Activated CD8-positive, alpha-beta memory T cell treated with anti-CD3 and anti-CD28 coated beads, Interleukin-2, amount 50 U/mL, for 48 hours (primary cell): ENCODE measurements at regions not wholly inside any gene's neighbourhood (a gene's known extent, or its start where the extent isn't known, plus 50 kb on each side); places are given as distances from the start of the nearest gene placed in this dataset.

Experiments used
- DNase-seq: peaks from one replicate; pipeline ENCODE4 v3.0.0-alpha.2; 2020

GRCh38 chr12:58764100-58764953 lies 156.0 kb downstream of the LRIG3 start:
- no peak for DNase-seq

DNA sequence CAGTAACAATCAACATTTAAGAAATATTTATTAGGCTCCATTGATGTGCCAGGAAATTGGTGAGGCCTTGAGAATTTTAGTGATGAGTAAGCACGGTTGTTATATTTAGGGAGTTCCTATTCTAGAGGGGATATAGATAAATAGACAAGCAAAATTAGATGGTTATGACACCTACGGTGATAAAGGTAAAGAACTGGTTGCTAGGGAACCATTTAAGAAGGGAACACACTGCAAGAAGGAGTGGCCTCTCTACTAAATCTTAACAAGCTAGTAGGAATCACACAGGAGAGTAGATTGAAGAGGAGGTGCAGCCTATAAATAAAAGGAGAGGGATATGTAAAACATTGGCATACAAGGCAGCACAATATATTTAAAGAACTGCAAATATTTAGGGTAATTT lies 155.2 kb downstream of the LRIG3 start:
- no peak for DNase-seq

DNA sequence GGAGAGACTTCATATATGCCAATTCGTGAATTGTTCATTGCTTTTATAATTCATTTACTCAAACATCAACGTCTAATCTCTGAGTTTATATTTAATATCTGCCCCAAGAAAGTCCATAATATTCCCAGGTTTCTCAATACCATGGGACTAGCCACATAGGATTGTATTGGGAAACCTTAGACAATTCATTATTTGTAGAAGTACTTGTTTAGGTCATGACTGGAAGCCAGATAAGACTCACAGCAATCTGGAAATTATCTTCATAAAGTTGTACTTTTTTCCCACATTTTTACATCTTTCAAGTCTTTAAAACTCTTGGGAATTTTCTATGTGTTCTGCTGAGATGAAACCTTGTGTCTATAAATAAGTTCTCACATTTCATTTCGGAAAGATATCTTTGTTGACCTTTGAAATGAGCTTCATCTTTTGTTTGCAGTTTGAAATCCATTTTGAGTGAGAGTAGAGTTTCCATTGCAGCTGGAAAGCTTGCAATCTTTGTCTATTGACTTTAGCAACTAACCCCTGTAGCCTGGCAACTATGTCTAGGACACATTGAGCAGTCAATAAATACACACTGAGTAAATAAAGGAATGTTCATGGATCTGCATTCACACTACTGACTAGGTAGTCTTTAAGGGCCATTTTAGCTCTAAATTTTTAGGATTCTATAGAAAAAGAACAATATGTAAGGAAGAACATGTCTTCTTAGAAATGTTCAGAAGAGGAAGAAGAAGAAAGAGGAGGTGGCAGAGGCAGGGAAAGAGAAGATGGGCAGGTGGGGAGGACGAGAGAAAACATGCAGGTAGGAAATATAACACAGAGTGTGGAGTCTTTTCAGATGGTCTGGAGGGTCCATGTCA lies 154.4 kb downstream of the LRIG3 start:
- DNase-seq = no peak

DNA sequence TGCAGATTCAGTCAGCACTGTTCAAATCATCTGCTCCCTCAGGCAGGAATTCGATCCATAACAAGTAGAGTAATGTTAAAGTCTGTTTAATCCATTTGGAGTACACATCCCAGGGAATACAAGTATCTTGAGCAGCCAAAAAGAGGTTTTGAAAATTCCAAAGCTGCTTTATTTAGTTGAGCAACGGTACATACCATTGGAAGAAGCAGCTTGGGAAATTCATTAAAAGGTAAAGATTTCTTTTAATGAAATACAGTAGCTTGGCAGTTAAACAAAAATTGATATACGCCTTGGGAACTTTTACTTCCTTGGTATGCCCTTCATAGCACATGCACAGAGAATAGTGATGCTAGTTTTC lies 153.8 kb downstream of the LRIG3 start:
- DNase-seq = no peak

- no peak for DNase-seq
Observed at GRCh38 chr12:58767496-58767895, 152.8 kb downstream of the LRIG3 start.

DNA sequence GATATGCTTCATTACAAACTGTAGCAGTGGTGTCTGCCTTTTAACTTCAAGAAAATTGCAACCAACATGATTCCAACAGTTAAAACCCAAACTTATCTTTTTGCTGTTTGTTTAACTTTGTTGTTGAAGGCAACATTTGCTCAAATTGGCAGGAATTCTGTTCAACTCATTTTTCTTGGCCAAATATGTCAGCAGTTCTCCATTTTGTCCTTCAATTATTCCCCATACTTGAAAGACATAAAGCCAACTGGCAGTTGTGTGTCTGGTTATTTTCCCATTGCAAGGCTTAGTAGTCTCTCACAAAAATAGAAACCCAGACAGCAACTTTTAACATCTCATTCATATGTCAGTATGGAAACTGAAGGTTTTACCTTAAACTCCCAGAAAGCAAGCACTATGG lies 146.3 kb downstream of the LRIG3 start:
- DNase-seq = no peak

DNA sequence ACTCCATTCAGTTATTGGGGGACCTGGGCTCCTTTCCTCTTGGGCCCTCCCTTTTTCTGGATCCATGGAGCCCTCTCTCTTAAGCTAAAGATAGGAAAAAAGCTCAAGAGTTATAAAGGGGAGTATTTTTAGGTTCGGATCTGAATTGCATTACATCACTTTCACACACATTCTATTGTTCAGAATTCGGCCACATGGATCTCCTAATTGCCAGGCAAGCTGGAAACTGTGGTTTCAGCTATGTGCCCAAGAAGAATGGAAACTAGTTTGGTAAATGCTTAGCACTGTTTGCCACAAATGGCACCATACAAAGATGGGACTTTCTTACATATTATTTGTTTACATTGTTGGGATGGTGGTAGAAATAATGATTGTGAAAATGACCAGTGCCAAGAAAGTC lies 145.6 kb downstream of the LRIG3 start:
- no peak for DNase-seq

DNA sequence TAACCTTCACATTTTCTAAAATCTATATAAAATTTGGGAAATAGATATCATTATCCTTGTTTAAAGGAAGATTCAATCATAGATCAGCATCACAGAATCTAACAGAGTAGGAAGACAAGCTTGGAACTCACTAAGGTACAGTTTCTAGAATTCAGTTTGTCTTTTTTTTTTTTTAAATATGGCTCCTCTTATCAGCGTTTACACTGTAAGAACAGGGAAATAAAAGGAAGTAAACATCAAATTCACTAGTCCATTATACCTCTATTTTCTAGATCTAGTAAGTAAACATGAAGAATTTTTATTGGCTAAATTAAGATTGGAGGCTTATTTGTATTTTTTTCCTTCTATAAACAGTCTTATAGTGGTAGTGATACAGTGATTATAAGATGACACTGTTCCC lies 144.9 kb downstream of the LRIG3 start:
- DNase-seq = no peak

DNA sequence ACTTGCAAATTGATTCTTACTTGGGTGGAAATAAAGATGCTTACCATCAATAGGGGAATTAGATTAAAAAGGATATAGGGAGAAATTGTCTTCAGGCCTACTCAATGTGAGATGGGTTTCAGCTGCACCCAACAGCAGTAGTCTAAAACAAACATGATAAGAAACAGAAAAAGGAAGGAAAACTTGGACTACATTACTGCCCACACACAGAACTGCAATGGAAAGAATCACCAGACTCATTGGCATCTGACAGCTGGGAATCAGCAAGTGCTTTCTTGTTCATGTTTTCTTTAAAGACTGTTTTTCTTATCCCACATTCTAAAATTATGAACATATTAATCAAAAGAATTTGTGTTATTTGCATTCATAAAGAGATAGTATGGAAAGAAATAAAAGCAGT lies 144.2 kb downstream of the LRIG3 start:
- DNase-seq = no peak

DNA sequence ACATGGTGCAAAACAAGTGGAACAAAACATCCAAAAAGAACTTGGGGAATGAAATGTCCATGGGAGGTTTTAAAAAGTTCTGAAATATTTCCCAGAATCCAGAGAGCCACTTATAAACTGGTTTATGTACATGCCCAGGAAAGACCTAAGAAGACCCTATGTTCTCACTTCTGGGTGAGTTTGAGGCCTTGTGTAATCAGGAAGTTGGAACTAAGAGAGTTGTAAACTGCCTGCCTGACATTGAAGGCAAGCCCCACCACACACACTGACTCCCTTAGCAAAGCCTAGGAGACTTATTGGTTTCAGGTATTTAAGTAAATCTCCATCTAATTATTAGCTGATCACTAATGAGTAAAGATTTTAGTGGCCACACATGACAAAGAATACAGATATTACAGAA lies 142.5 kb downstream of the LRIG3 start:
- DNase-seq = no peak

GRCh38 chr12:58781609-58782008 lies 138.7 kb downstream of the LRIG3 start:
- DNase-seq = no peak

- no peak for DNase-seq
Observed at GRCh38 chr12:58787021-58787760, 133.1 kb downstream of the LRIG3 start.

DNA sequence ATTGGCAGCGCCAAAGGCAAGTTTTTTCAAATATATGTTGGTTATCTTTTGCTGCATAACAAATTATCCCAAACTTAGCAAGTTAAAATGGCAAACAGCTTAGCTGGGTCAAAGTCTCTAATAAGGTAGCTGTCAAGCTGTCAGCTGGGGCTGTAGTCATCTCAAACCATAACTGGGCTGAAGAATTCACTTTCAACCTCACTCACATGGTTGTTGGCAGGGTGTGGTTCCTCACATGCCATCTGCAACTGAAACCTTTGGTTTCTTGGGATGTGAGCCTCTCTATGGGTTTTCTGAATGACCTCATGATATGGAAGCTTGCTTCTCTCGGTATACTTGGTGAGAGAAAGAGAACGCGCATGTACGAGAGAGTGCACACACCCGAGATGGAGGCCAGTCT lies 125.4 kb downstream of the LRIG3 start:
- DNase-seq = no peak

GRCh38 chr12:58795825-58796224 lies 124.5 kb downstream of the LRIG3 start:
- no peak for DNase-seq

DNA sequence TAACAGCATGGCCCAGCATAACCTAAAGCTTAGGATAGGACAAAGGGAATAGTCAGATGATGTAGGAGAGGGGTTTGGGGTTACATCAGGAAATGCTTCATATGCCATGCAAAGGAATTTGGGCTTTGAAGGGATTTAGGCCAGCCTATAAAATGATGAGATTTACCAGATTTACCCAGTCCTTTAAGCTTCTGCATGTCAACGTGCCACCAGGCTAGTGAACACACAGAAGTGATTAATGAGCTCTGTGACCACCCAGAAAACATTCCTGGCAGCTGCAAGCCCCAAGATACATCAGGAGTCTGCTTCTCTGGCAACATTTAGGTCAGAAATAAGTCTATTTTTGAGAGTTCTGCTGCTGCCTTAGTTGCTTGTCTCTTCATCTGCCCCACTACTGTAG lies 118.3 kb downstream of the LRIG3 start:
- no peak for DNase-seq

DNA sequence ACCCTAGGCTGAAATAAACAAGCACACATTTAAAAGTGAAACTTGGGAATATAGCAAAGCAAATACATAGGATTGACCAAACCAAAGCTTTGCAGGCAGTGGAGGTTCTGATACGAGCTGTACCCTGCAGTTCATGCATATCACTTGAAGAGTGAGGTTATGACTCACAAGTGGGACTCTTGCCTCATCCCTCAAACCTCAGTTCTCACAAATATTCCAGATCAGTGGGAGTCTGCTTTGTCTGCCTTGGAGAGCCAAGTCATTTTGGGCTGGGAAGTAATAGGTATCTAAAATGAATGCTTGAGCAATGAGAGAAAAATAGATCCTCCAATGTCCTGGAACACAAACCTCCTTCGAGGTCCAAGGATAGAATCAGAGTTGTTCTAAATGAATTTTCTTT lies 116.4 kb downstream of the LRIG3 start:
- no peak for DNase-seq

GRCh38 chr12:58804749-58805148 lies 115.6 kb downstream of the LRIG3 start:
- DNase-seq = no peak

DNA sequence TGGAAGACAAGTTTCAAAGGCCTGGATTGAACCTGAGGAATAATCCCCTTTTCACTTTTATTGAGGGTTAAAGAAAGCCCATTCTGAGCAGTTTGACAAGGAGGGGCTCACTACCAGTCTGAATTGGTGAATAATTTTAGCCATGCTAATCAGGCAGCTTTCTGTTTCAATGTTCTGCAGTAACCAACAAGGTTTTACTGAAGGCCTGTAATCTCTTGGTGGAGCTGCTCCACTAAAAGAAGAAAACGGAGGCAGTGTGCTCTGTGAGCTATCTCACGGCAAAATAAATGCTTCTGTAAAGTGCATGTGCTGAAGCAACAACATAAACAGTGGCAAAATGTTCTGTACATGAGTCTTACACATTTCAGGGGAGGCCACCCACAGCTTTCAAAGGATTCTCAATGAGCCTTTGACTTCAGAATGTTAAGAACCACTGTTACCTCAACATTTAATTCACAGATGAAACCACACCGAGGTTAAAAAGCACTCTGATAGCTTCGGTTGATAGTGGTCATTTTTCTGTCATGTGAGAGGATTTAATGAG lies 111.2 kb downstream of the LRIG3 start:
- DNase-seq = no peak

DNA sequence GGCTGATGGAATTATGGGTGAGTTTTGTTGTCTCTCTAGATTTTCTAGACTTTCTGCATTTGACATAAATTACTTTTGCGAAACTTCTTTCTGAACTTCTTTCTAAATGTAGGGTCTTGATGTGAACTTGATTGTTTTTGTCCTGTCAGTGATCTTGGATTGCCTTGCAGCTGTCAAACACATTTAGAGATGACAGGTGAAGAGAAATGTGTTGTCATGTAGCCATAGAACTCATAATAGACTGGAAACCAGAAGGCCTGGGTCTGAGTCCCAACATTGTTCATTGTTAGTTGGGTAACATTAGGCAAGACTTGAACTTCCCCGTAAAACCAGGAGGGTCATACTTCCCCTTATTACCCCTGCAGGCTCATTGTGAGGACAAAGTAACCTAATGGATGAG lies 109.0 kb downstream of the LRIG3 start:
- no peak for DNase-seq

GRCh38 chr12:58812214-58812613 lies 108.1 kb downstream of the LRIG3 start:
- no peak for DNase-seq

- no peak for DNase-seq
Observed at GRCh38 chr12:58814036-58814435, 106.3 kb downstream of the LRIG3 start.

DNA sequence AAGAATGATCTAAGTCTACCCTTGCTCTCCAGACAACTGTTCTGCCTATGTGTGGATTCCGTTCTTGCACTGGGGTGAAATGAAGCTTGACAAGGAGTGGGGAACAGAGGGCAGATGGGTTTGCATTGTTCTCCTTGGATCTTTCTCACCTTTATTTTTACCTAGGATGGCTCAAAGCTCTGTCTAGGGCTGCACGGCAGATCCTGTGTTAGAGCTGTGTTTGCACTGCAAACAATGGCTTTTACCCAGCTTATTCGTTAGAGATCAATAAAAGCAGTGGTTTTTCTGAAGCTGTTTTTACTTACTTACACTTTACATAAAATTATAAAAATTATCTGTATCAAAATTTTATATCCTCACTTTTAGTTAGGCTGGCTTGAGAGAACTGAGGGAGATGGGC lies 105.1 kb downstream of the LRIG3 start:
- DNase-seq = no peak

- DNase-seq = no peak
Observed at GRCh38 chr12:58818546-58818945, 101.8 kb downstream of the LRIG3 start.
